ENCODE measurements at regions not wholly inside any gene's neighbourhood (a gene's known extent, or its start where the extent isn't known, plus 50 kb on each side); places are given as distances from the start of the nearest gene placed in this dataset.

- ATAC-seq: no peak
- H3K4me3 ChIP-seq (ENCODE audit: low read depth in 2 of 2, low read length in 2 of 2): no peak overlapping the region
- BruUV-seq (replicated peaks): no TSS peak
- H3K27me3 ChIP-seq (ENCODE audit: control insufficient read depth, insufficient read depth, low read length): no peaks in the 10 kb centered on the region; the same call in 1 of the 2 replicates
- ChIA-PET POLR2A (no interaction called here), CTCF (no interaction called here)
- DNase-seq (ENCODE audit: low read depth, low spot score): no peak
- in situ Hi-C loops (cut with HindIII; ENCODE audit: low pct_unique_long_range_greater_than_20kb, low sequenced_read_pairs) (no loop called here), intact Hi-C loops (cut with micrococcal nuclease; ENCODE audit: unreplicated experiment) (no loop called here)
- no peaks in the 10 kb centered on the region for H3K9me3 ChIP-seq (ENCODE audit: control insufficient read depth, insufficient read depth, low read depth, low read length)
- no peaks in the 10 kb centered on the region for H3K4me1 ChIP-seq (ENCODE audit: control insufficient read depth, insufficient read depth, low read length)
- TF ChIP-seq REST (IDR thresholded peaks at IDR 0.05; ENCODE audit: insufficient read depth in 1 of 2, low read depth in 2 of 2, low read length in 1 of 2): no peak
- no peak for TF ChIP-seq TCF7L2 (IDR thresholded peaks at IDR 0.05; ENCODE audit: low read depth, low read length)
- TF ChIP-seq SIN3A (IDR thresholded peaks at IDR 0.05; ENCODE audit: borderline replicate concordance, insufficient read depth, low read depth, low read length): no peak
- TF ChIP-seq CTCF (IDR thresholded peaks at IDR 0.05): no peak
- H3K36me3 ChIP-seq (ENCODE audit: control insufficient read depth, insufficient read depth, low read length): no peaks in the 10 kb centered on the region
- H3K27ac ChIP-seq (ENCODE audit: low read length): no peak overlapping the region
Measured at GRCh38 chr20:57023997-57024396, 242.4 kb downstream of the BMP7 start.

- intact Hi-C loops (cut with micrococcal nuclease; ENCODE audit: unreplicated experiment) (no loop called here), in situ Hi-C loops (cut with HindIII; ENCODE audit: low pct_unique_long_range_greater_than_20kb, low sequenced_read_pairs) (no loop called here)
- Histone ChIP-seq H3K9me3 (ENCODE audit: control insufficient read depth, insufficient read depth, low read depth, low read length) (no peaks in the 10 kb centered on the region), H3K27me3 (ENCODE audit: control insufficient read depth, insufficient read depth, low read length) (no peaks in the 10 kb centered on the region; the same call in 1 of the 2 replicates), H3K4me1 (ENCODE audit: control insufficient read depth, insufficient read depth, low read length) (no peaks in the 10 kb centered on the region), H3K4me3 (ENCODE audit: low read depth in 2 of 2, low read length in 2 of 2) (no peak overlapping the region), H3K27ac (ENCODE audit: low read length) (no peak overlapping the region), H3K36me3 (ENCODE audit: control insufficient read depth, insufficient read depth, low read length) (no peaks in the 10 kb centered on the region)
- ATAC-seq (no peak), DNase-seq (ENCODE audit: low read depth, low spot score) (no peak)
- TF ChIP-seq CTCF (IDR thresholded peaks at IDR 0.05): no peak
- TF ChIP-seq POLR2AphosphoS5 (IDR thresholded peaks at IDR 0.05; ENCODE audit: low read depth, low read length): no peak
- no peak for TF ChIP-seq SIN3A (IDR thresholded peaks at IDR 0.05; ENCODE audit: borderline replicate concordance, insufficient read depth, low read depth, low read length)
- no peak for TF ChIP-seq TCF7L2 (IDR thresholded peaks at IDR 0.05; ENCODE audit: low read depth, low read length)
- no peak for TF ChIP-seq REST (IDR thresholded peaks at IDR 0.05; ENCODE audit: insufficient read depth in 1 of 2, low read depth in 2 of 2, low read length in 1 of 2)
- POLR2A ChIA-PET: no interaction called here
- CTCF ChIA-PET: no interaction called here
- BruUV-seq (replicated peaks): no TSS peak
Measured at GRCh38 chr20:57024849-57025248, 241.6 kb downstream of the BMP7 start.
